SK-N-SH treated with all-trans-retinoic acid at 6 μM for 48 hours (cell line): ENCODE measurements at regions not wholly inside any gene's neighbourhood (a gene's known extent, or its start where the extent isn't known, plus 50 kb on each side); places are given as distances from the start of the nearest gene placed in this dataset.

Experiments
- ATAC-seq: fragments of 200-7000 bp; cut with Tn5 transposase; 3 replicates; pipeline ENCODE4 v1.9.1; 2020; ENCODE audit warnings: mild to moderate bottlenecking, moderate library complexity
- ARNTL ChIP-seq: fragments of 450-650 bp; formaldehyde crosslinking; IDR thresholded peaks from 2 replicates; pipeline ENCODE4 v1.5.0; 2020; ENCODE audit warnings: low read depth, mild to moderate bottlenecking, moderate library complexity, borderline replicate concordance
- CREB5 ChIP-seq: fragments of 250-450 bp; sonication (Bioruptor Pico); IDR thresholded peaks from 2 replicates; pipeline ENCODE4 v1.5.1; 2020; ENCODE audit warnings: low read depth, mild to moderate bottlenecking, moderate library complexity
- CSDC2 ChIP-seq: fragments of 250-450 bp; sonication (Bioruptor Pico); IDR thresholded peaks from 2 replicates; pipeline ENCODE4 v1.5.0; 2020; ENCODE audit warnings: mild to moderate bottlenecking, moderate library complexity
- CSRNP3 ChIP-seq: fragments of 250-450 bp; sonication (Bioruptor Pico); IDR thresholded peaks from 2 replicates; pipeline ENCODE4 v1.5.1; 2021; ENCODE audit warnings: mild to moderate bottlenecking, moderate library complexity
- ESRRG ChIP-seq: fragments of 250-450 bp; sonication (Bioruptor Pico); IDR thresholded peaks from 2 replicates; pipeline ENCODE4 v1.6.1; 2021; ENCODE audit warnings: mild to moderate bottlenecking
- GLIS3 ChIP-seq: fragments of 250-450 bp; sonication (Bioruptor Pico); IDR thresholded peaks from 2 replicates; pipeline ENCODE4 v1.5.0; 2020; ENCODE audit warnings: mild to moderate bottlenecking, moderate library complexity
- ISL1 ChIP-seq: fragments of 250-450 bp; sonication (Bioruptor Pico); IDR thresholded peaks from 2 replicates; pipeline ENCODE4 v2.1.2; 2022; ENCODE audit warnings: mild to moderate bottlenecking, moderate library complexity
- OSR1 ChIP-seq: fragments of 250-450 bp; sonication (Bioruptor Pico); IDR thresholded peaks from 2 replicates; pipeline ENCODE4 v1.8.0; 2022; ENCODE audit warnings: moderate library complexity, mild to moderate bottlenecking, inconsistent platforms
- PATZ1 ChIP-seq: fragments of 250-450 bp; sonication (Bioruptor Pico); IDR thresholded peaks from 2 replicates; pipeline ENCODE4 v1.8.0; 2020; ENCODE audit warnings: mild to moderate bottlenecking, moderate library complexity, borderline replicate concordance
- POU6F1 ChIP-seq: fragments of 250-450 bp; sonication (Bioruptor Pico); IDR thresholded peaks from 2 replicates; pipeline ENCODE4 v1.8.0; 2021; ENCODE audit warnings: low read depth, mild to moderate bottlenecking, moderate library complexity, borderline replicate concordance
- PPARA ChIP-seq: fragments of 250-450 bp; sonication (Bioruptor Pico); IDR thresholded peaks from 2 replicates; pipeline ENCODE4 v1.5.0; 2020; ENCODE audit warnings: mild to moderate bottlenecking, borderline replicate concordance
- TSHZ2 ChIP-seq: fragments of 250-450 bp; sonication (Bioruptor Pico); IDR thresholded peaks from 2 replicates; pipeline ENCODE4 v1.5.0; 2020; ENCODE audit warnings: mild to moderate bottlenecking, moderate library complexity
- ZC3H10 ChIP-seq: fragments of 250-450 bp; sonication (Bioruptor Pico); IDR thresholded peaks from 2 replicates; pipeline ENCODE4 v1.5.1; 2021; ENCODE audit warnings: mild to moderate bottlenecking, moderate library complexity
- ZFP3 ChIP-seq: fragments of 250-450 bp; sonication (Bioruptor Pico); IDR thresholded peaks from 2 replicates; pipeline ENCODE4 v1.5.0; 2020; ENCODE audit warnings: mild to moderate bottlenecking, moderate library complexity
- ZFP30 ChIP-seq: fragments of 450-650 bp; formaldehyde crosslinking; IDR thresholded peaks from 2 replicates; pipeline ENCODE4 v1.5.0; 2022; ENCODE audit warnings: mild to moderate bottlenecking, moderate library complexity
- ZNF565 ChIP-seq: fragments of 450-650 bp; formaldehyde crosslinking; conservative IDR thresholded peaks from 2 replicates; pipeline ENCODE4 v1.5.0; 2020; ENCODE audit warnings: low read depth, mild to moderate bottlenecking, moderate library complexity
- ZNF70 ChIP-seq: fragments of 450-650 bp; formaldehyde crosslinking; IDR thresholded peaks from 2 replicates; pipeline ENCODE4 v1.5.0; 2020; ENCODE audit warnings: mild to moderate bottlenecking, moderate library complexity
- ZNF8 ChIP-seq: fragments of 450-650 bp; formaldehyde crosslinking; IDR thresholded peaks from 2 replicates; pipeline ENCODE4 v1.5.0; 2020; ENCODE audit warnings: mild to moderate bottlenecking, moderate library complexity

GRCh38 chr22:35198738-35199137, 58.6 kb upstream of the HMGXB4 start:
- TF ChIP-seq ZFP3 (CRISPR knock-in tag), result no peak
- no peak for TF ChIP-seq CREB5
- TF ChIP-seq CSDC2 (CRISPR knock-in tag), result no peak
- TF ChIP-seq ZNF70 (CRISPR knock-in tag), result no peak
- TF ChIP-seq OSR1 (CRISPR knock-in tag), result no peak
- TF ChIP-seq POU6F1 (CRISPR knock-in tag), result no peak
- no peak for TF ChIP-seq CSRNP3 (CRISPR knock-in tag)
- no peak for TF ChIP-seq TSHZ2
- TF ChIP-seq ZC3H10 (CRISPR knock-in tag), result no peak
- TF ChIP-seq ZNF8 (CRISPR knock-in tag), result no peak
- TF ChIP-seq ZFP30 (CRISPR knock-in tag), result no peak
- no peak for TF ChIP-seq GLIS3 (CRISPR knock-in tag)
- no peak for ATAC-seq

- ATAC-seq, result no peak
- TF ChIP-seq ZNF565 (no peak), PATZ1 (CRISPR knock-in tag) (no peak), OSR1 (CRISPR knock-in tag) (no peak), ISL1 (CRISPR knock-in tag) (no peak), TSHZ2 (no peak), PPARA (CRISPR knock-in tag) (no peak), ZC3H10 (CRISPR knock-in tag) (no peak), CSRNP3 (CRISPR knock-in tag) (no peak), ZFP3 (CRISPR knock-in tag) (no peak), ZFP30 (CRISPR knock-in tag) (no peak), POU6F1 (CRISPR knock-in tag) (no peak), ARNTL (CRISPR knock-in tag) (no peak), ESRRG (CRISPR knock-in tag) (no peak), ZNF8 (CRISPR knock-in tag) (no peak), CSDC2 (CRISPR knock-in tag) (no peak)
- TF ChIP-seq, all 23 proteins: peak for 0
Observed at GRCh38 chr22:35202376-35202775, 54.9 kb upstream of the HMGXB4 start.
